HUDEP-2 (cell line): ENCODE measurements at regions not wholly inside any gene's neighbourhood (a gene's known extent, or its start where the extent isn't known, plus 50 kb on each side); places are given as distances from the start of the nearest gene placed in this dataset.
"Not testable (repeated sequence)": the region's sequence is repeated elsewhere in the genome, so short reads cannot be mapped to it uniquely, and the experiment has no call there.

Experiments
- DNase-seq, 76 experiments: peaks; one replicate each; lab custom pipeline; 2025; ENCODE audit not compliant: unreplicated experiment in 76 of 76; lab: John Stamatoyannopoulos, UW

DNA sequence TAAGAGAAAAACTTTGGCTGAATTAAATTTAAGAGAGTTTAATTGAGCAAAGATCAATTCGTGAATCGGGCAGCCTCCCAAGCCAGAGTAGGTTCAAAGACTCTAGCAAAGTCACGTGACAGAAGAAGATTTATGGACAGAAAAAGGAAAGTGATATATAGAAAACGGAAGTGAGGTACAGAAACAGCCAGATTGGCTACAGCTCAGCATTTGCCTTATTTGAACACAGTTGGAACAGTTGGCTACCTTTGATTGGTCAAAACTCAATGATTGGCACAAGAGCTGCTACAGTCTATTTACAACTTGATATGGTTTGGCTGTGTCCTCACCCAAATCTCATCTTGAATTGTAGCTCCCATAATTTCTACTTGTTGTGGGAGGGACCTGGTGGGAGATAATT lies 102.6 kb downstream of the PLG start:
- no peak for DNase-seq

DNA sequence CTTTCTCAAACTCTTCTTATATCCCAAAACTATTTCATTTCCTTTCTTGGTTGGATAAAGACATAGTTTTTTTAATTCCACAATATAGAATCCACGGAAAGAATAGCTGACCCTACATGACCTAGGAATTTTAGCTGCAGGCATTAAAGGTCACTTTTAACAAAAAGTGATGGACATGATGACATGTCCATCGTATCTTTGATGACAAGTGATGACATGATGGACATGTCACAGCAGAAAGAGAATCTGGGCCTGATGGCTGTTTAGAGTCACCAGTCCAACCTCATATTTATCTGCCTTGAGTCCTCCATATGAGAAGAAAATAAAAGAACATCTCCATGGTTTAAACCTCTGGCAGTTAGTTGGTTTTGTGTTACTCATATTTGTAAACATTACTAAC lies 106.2 kb downstream of the PLG start:
- DNase-seq: no peak

DNA sequence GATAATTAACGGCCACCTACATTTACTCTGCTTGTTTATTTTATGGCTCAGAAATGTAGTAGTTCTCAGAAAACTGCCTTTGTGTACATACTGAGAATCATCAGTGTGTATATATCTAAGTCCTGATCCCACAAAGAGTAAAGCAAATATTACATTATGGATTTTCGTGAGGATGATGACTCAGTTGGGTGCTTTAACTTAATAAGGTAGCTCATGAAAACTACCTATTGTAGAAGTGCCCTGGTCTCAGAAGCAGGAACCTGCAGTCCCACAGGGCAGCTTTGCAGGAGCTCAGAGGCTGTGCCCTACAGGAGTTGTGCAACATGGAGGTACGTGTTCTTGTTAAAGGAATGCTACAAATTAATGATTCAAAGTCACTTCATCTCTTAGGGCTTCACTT lies 108.2 kb downstream of the PLG start:
- DNase-seq: no peak

DNA sequence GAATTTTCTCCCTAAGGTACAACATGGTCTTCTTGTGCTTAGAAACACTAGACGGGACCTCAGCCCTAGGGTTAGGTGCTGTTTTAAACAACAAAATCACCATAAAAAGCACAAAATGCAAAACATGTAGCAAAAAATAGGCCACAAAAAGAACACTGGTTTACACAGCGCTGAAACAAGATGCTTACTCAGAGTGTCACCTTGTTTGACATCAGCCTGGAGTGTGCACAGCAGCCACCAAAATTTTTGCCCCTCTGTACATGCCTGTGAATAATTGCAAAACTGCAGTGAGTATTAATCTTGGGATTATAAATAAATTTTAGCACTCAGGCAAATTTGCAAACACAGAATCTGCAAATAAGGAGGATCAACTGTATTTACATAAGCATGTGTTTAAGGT lies 110.1 kb downstream of the PLG start:
- no peak for DNase-seq

DNA sequence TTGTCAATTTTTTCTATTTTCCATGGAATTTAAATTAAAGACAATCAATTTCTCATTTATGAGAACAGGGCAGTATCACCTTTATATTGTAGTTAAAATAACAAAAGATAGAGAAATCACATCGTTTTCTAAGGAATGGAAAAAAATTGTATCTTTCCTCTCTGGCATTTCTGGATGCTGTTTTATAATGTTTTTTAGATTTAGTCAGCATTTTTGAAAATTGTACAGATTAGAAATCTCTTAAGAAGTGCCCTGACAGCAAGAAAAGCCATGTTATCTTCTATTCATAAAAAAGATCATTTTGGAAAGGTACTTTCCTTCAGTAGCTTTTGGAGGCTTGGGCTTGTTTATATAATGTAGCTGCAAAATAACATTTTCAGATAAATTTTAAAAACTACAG lies 116.9 kb downstream of the PLG start:
- DNase-seq: no peak

DNA sequence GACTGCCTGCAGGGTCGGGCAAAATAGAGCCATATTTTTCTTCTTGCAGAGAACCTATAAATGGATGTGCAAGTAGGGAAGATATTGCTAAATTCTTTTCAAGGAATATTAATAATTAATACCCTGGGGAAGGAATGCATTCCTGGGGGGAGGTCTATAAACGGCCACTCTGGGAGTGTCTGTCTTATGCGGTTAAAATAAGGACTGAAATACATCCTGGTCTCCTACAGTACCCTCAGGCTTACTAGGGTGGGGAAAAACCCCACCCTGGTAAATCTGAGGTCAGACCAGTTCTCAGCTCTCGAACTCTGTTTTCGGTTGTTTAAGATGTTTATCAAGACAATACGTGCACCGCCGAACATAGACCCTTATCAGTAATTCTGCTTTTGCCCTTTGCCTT lies 118.6 kb downstream of the PLG start:
- not testable (repeated sequence) for DNase-seq

DNA sequence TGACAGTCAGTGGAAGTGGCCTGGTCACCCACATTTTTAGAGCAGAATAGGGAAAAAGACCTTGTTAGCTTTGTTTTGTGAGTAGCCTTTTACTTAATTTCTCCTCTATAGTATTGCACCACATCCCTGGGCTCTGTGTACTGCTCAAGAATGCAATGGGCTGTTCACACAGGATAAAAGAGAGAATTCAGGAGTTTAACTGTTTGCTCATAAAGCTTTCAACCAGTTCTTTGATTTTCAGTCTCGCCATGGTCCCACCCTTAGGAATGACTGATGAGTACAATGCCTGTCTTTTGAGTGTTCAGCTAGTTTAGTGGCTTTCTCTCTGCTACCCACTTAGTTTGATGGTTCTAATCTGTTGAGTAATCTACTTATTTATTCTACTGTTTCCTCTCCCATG lies 129.7 kb downstream of the PLG start:
- no peak for DNase-seq

DNA sequence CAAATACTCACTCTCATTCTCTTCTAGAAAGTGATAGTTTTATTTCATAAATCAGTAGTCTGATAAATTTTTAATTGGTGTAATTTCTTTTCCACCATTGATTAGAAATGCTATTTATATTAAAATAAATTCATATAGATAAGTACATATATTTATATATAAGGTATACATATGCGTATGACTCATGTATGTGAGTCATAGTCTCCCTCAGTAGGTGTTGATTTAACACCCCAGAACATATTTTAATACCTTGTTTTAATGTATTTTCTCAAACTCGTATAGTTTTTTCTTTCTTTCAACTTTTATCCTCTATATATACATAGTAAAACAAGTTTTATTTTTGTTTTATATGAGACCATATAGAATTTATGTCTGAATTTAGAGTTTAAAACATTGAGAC lies 130.4 kb downstream of the PLG start:
- no peak for DNase-seq

DNA sequence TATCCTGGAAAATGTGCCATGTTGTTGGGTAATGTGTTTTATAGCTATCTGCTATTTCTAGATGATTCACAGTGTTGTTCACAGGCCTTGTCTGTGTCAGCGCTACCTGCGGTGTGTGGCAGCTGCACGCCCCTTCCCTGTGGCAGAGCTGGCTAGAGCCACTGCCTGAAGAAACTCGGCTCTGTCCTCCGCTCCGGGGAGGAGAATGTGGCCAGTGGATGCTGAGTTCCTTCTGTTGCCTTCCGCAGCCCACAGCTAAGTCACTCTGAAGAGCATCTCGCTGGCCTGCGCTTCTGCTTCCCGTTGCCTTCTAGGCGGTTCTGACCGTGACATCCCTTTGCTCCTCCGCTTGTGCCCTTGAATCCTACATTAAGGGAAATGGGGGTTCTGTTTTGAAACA lies 135.1 kb downstream of the PLG start:
- DNase-seq: no peak

DNA sequence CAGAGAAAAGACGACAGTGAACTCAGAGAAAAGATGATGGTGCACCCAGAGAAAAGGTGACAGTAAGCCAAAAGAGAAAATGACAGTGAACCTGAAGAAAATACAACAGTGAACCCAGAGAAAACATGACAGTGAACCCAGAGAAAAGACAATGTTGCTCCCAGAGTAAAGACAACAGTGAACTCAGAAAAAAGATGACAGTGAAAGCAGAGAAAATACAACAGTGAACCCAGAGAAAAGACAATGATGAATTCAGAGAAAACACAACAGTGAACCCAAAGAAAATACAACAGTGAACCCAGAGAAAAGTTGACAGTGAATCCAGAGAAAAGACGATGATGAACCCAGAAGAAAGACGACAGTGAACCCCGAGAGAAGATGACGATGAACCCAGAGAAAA lies 140.5 kb upstream of the MAP3K4 start:
- DNase-seq: no peak

DNA sequence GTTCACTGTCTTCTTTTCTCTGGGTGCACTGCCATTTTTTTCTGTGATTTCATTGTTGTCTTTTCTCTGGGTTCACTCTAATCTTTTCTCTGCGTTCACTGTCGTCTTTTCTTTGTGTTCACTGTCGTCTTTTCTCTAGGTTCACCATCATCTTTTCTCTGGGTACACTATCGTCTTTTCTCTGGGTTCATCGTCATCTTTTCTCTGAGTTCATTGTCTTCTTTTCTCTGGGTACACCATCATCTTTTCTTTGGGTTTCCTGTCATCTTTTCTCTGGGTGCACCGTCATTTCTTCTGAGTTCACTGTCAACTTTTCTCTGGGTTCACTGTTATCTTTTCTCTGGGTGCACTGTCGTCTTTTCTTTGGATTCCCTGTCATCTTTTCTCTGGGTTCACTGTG lies 137.6 kb upstream of the MAP3K4 start:
- DNase-seq: no peak

DNA sequence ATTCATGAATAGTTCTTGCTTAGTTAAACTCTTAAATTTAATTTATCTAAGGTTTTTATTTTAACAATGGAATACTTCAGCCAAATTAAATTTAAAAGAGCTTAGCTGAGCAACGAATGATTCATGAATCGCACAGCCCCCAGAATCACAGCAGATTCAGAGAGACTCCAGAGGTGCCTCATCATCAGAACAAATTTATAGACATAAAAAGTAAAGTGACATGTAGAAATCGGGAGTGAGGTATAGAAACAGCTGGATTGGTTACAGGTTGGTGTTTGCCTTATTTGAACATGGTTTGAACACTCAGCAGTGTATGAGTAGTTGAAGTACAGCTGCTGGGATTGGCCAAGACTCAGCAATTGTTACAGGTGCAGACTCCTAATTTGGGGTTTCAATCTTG lies 132.7 kb upstream of the MAP3K4 start:
- no peak for DNase-seq

DNA sequence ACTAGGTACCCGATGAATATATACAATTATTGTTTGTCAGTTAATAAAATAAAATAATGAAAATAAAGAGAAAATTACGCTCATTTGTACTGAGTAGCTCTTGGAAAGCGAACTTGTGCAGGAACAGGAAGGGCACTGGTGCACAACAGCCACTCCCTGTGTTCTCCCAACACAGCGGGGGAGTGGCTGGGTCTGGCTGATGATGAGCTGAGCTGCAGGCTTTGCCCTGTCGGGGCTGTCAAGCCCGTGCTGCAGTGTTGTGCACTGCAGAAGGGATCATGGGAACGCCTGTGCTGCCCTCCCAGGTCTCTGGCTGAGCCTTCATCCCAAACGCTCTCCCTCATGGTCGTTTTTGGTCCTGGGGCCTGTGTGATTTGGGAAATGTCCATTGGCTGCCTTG lies 131.7 kb upstream of the MAP3K4 start:
- no peak for DNase-seq

DNA sequence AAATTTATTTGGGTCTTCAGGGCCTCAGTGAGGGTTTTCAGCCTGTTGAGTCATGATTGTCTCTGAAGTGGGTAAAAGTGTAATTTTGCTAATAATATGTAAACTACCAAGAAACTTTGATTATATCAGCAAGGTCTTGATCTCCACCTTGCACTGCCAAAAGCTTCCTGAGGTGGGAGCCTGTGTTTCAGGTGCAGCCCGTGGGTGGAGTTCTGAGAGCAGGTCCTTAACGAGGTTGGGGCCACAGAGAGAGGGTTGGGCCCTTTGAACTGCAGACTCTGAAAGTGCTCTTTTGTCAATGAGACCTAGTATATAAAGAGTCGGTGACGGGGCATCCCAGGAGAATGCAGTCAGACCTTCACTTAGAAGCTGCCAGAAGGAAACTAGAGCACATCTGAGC lies 129.7 kb upstream of the MAP3K4 start:
- no peak for DNase-seq

DNA sequence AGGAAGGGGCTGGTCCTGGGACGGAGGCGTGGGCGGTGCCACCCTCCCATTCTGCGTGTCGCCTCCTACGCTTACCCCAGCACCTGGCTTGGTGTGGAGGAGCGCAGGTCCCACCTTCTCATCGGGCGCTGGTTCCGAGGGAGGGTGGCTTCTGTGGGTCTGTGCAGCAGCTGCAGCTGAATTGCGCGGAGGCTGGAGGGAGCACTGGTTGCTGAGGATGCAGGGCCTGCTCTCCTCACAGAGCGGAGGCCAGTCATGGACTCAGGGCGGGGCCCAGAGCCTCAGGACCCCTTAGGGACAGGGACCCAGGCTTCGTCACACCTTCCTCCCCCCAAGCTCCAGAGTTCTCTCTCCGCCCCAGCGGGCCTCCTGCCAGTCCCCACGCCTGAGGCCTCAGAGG lies 127.8 kb upstream of the MAP3K4 start:
- DNase-seq: no peak

DNA sequence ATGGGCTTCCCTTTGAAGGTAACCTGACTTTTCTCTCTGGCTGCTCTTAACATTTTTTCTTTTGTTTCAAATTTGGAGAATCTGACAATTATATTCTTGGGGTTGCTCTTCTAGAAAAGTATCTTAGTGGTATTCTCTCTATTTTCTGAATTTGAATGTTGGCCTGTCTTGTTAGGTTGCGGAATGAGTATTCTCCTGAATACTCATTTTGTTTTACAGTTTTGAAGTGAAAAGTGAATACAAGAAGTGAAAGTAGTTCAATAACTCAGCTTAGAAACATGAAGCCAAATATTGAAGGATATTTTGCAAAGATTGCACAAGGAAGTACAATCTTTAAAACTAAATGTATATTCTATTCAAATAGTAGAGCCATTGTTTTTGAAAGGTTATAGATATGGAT lies 120.2 kb upstream of the MAP3K4 start:
- no peak for DNase-seq

DNA sequence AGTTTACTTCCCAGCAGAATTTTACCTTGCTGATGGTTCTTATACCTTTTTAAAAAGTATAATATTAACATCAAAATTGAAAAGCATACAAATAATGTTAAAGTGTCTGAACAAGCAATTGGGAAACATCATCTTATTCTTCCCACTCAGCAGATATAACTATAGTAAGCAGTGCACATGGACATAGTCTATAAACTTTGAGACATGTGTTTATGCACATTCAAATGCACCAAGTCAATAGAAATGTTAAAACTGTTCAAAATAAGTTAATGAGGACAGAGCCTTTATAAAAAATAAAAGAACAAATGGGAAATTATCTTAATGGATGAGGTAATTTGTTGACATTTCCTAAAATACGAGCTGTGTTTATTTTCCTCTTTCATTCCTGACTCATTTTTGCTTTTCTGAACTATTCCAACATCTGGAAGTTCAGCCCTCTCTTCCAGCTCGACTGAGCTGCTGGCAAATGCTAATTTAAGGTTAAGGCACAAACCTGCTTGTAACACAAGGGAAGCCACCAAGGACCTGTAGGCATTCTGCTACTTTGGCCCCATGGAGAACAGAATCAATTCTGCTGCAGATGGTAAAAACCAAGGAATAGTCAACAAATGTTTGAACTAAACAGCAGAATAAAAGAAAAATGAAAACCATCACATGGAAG lies 110.3 kb upstream of the MAP3K4 start:
- DNase-seq: no peak

DNA sequence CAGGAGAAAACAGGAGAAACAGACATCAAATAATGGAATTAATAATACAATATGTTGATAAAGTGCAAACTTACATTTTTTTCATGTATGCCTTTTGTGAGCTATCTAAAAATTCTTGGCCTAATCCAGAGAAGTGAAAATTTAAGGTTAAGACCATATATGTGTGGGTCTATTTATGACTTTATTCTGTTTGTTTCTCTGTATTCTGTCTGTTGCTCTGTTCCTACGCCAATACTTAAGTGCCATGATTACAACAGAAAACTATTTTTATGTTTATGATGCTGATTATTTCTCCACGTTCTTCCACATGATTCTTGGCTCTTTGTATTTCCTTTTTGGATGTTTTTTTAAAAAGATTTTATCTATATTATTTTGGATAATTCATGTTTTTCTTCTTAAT lies 109.6 kb upstream of the MAP3K4 start:
- DNase-seq: no peak

DNA sequence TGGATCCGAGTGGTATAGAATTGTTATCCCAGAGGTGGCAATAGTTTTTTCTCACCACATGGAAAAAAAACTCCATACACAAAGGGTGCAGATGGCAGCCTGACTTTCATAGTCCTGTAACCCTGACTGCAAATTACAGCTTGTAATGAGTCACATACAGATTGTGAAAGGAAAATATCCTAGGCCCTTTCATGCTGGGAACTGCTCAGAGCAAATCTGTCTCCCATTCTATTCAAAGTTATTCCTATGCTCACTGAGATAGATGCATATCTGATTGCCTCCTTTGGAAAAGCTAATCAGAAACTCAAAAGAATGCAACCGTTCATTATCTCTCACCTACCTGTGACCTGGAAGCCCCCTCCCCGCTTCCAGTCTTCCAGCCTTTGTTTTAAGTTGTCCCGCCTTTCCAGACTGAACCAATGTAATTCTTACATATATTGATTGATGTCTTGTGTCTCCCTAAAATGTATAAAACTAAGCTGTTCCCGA lies 108.7 kb upstream of the MAP3K4 start:
- DNase-seq: no peak

DNA sequence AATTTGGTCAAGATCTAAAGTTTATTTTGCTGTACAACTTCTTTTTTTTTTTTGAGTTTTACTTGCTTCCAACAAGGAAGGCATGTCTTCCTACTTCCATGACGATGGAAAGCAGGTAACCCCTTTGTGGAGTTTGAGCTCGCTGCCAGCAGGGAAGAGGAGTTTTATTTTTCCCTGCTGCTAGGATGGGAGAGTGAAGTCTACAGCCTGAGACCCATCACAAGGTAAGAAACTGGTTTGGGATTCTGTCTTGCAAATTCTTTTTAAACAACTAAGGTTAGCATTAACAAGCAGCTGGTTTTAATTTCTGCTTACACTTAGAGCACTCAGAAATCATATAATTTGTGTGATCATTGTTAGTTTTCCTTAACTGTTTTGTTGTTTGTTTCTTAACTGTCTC lies 108.0 kb upstream of the MAP3K4 start:
- DNase-seq: no peak

DNA sequence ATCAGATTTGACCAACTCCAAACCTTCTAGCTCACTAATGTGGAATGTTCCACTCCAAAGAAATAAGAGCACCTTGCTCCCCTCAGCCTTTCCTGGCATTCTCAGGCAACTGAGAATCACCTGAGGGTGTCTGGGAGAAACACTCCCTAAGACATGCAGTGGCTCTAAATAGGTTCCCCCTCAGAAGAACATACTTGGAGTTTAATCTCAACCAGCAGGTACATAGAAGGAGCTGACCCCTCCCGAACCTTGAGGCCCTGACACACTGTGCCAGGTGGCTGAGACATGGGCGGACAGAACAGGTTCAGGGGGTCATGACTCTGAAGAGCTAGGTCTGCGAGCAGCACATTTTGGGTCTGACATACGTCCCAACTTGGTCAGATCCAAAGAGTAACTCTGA lies 107.6 kb upstream of the MAP3K4 start:
- no peak for DNase-seq

DNA sequence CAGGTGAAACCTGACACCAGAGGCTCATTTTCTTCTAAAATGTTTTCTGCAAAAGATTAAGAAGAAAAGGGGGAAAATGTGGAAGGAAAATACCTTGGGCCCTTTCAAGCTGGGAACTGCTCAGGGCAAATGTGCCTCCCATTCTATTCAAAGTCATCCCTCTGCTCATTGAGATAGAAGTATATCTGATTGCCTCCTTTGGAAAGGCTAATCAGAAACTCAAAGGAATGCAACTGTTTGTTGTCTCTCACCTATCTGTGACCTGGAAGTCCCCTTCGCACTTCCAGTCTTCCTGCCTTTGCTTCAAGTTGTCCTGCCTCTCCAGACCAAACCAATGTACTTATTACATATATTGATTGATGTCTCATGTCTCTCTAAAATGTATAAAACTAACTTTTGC lies 102.4 kb upstream of the MAP3K4 start:
- DNase-seq: not testable (repeated sequence)

DNA sequence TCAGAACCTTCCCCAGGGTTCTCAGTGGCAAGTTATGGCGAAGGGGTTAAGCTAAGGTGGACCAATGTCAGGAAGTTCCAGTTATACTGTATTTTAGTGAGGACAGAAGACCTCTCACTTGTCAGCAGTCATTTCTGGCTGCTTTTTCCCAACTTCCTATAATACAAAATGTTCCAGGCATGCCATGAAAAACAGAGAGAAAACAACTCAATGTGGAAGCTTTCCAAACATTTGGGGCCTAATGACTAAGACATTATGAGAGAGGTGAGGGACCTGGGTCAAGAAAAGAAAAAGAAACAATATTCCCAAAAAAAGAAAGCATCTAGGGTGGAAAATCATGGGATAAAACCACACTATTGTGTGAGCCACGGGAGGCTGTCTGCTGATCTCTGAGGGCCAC lies 99.9 kb upstream of the MAP3K4 start:
- DNase-seq: no peak
